Ascending aorta (tissue), 2 donors: ENCODE measurements at regions not wholly inside any gene's neighbourhood (a gene's known extent, or its start where the extent isn't known, plus 50 kb on each side); places are given as distances from the start of the nearest gene placed in this dataset.

Source experiments
- DNase-seq, 2 donors: peaks; one replicate each; pipeline ENCODE4 v3.0.0-alpha.2; 2019; ENCODE audit warnings: low spot score in 2 of 2
- H3K27ac ChIP-seq, 2 donors: fragments of 200-600 bp; sonication (generic); one replicate each; pipeline ENCODE4 v1.5.1; 2016 to 2017; ENCODE audit warnings: mild to moderate bottlenecking in 1 of 2
- H3K27me3 ChIP-seq: fragments of 200-600 bp; sonication (generic); one replicate; pipeline ENCODE4 v1.5.1; 2017
- H3K36me3 ChIP-seq, 2 donors: fragments of 200-600 bp; sonication (generic); one replicate each; pipeline ENCODE4 v1.5.1; 2016
- H3K4me1 ChIP-seq, 2 donors: fragments of 200-600 bp; sonication (generic); one replicate each; pipeline ENCODE4 v1.5.1; 2016 to 2017; ENCODE audit warnings: mild to moderate bottlenecking in 1 of 2
- H3K4me3 ChIP-seq, 2 donors: fragments of 200-600 bp; sonication (generic); one replicate each; pipeline ENCODE4 v1.5.1; 2016 to 2017; ENCODE audit warnings: mild to moderate bottlenecking in 1 of 2
- H3K9me3 ChIP-seq, 2 donors: fragments of 200-600 bp; sonication (generic); one replicate each; pipeline ENCODE4 v1.5.1; 2016
- CTCF ChIP-seq, 3 experiments: fragments of 200-600 bp in 2 of 3; fragments of 450-650 bp in 1 of 3; sonication (generic) in 2 of 3; IDR thresholded peaks; one replicate each; pipeline ENCODE4 v1.5.1; 2016 to 2019; ENCODE audit warnings: antibody characterized with exemption in 3 of 3, mild to moderate bottlenecking in 1 of 3, moderate library complexity in 1 of 3
- intact Hi-C: fragments of 100-400 bp; cut with DNase I; formaldehyde crosslinking; loops from one replicate; pipeline ENCODE4 v1.15.1; 2023

- Histone ChIP-seq H3K27ac (no peak overlapping the region), H3K9me3 (no peaks in the 10 kb centered on the region), H3K27me3 (no peaks in the 10 kb centered on the region), H3K36me3 (no peaks in the 10 kb centered on the region), H3K4me3 (no peak overlapping the region), H3K4me1 (peaks cover 0 to 15% of the 10 kb centered on the region in 2 donors)
- no peak for DNase-seq
- TF ChIP-seq CTCF (IDR thresholded peaks at IDR 0.05), result no peak
- intact Hi-C loops, result no loop called here
Observed at GRCh38 chr13:74299721-74300120, 165.5 kb upstream of the KLF12 start.

DNA sequence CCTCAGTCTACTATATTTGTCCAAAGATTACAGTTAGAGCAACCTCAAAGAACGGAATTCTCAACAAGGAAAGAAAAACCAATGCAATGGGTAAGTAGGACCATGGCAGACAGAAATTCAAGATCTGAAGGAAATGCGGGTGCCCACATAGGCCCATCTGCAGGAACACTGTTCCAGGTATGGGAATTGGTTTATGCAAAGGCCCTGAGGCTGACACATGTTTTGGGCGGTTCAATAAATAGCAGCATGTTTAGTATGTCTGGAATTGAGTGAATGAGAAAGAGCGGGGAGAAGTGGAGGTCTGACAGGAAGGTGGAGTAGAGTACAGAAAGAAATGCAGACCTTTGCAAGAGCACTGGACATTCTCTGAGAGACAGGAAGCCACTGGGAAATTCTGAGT is 164.7 kb upstream of the KLF12 start:
- peaks cover 0 to 15% of the 10 kb centered on the region in 2 donors for H3K4me1 ChIP-seq
- no peak for DNase-seq
- H3K36me3 ChIP-seq, result no peaks in the 10 kb centered on the region
- H3K9me3 ChIP-seq, result no peaks in the 10 kb centered on the region
- intact Hi-C loops, result no loop called here
- TF ChIP-seq CTCF (IDR thresholded peaks at IDR 0.05), result no peak
- H3K4me3 ChIP-seq, result no peak overlapping the region
- H3K27ac ChIP-seq, result no peak overlapping the region
- no peaks in the 10 kb centered on the region for H3K27me3 ChIP-seq

GRCh38 chr13:74289861-74290773 is 155.9 kb upstream of the KLF12 start:
- intact Hi-C loops, result loop anchor here (1.0 to 5.0 kb wide), 6 partner anchors 78 to 533 kb away; no protein-coding TSS in a partner anchor
- H3K4me3 ChIP-seq, result peak overlapping the region in 1 of 2 donors; percentile 57
- H3K27ac ChIP-seq, result peak overlapping the region; percentile 21 to 50
- H3K36me3 ChIP-seq, result no peaks in the 10 kb centered on the region
- peaks cover 4 to 8% of the 10 kb centered on the region in 2 donors for H3K4me1 ChIP-seq
- TF ChIP-seq CTCF (IDR thresholded peaks at IDR 0.05), result no peak
- H3K9me3 ChIP-seq, result no peaks in the 10 kb centered on the region
- DNase-seq, result peak in 1 of 2 donors; percentile 68
- no peaks in the 10 kb centered on the region for H3K27me3 ChIP-seq

DNA sequence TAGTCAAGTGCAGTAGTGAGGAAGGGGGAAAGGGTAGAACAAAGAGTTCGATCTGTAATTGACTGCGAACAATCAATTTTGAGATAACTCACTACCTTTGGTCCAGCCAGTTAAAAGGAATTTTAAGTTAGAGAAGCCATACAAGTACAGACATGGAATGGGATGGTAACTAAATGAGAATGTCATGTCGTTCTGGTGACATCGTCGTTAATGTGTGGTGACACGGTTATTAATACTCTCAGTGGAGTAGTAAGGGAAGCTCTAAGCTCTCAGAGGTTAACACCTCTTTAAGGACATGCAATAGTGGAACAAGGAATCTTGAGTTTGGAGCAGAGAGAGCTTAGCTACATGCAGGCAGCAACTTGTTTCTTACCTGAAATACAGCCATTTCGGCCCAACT is 154.9 kb upstream of the KLF12 start:
- Histone ChIP-seq H3K27me3 (no peaks in the 10 kb centered on the region), H3K27ac (no peak overlapping the region), H3K36me3 (no peaks in the 10 kb centered on the region), H3K9me3 (no peaks in the 10 kb centered on the region), H3K4me1 (peaks cover 4 to 8% of the 10 kb centered on the region in 2 donors), H3K4me3 (no peak overlapping the region)
- intact Hi-C loops, result loop anchor here (2.0 to 5.0 kb wide), 4 partner anchors 77 to 532 kb away; no protein-coding TSS in a partner anchor
- no peak for DNase-seq
- TF ChIP-seq CTCF (IDR thresholded peaks at IDR 0.05), result no peak

GRCh38 chr13:74288361-74288911 is 154.2 kb upstream of the KLF12 start:
- Histone ChIP-seq H3K4me3 (peak overlapping the region; percentile 18 to 53), H3K9me3 (no peaks in the 10 kb centered on the region), H3K4me1 (peaks cover 4 to 8% of the 10 kb centered on the region in 2 donors), H3K36me3 (no peaks in the 10 kb centered on the region), H3K27me3 (no peaks in the 10 kb centered on the region), H3K27ac (peak overlapping the region in 1 of 2 donors; percentile 2)
- no peak for DNase-seq
- intact Hi-C loops, result loop anchor here (2.0 to 5.0 kb wide), 4 partner anchors 76 to 531 kb away; no protein-coding TSS in a partner anchor
- TF ChIP-seq CTCF (IDR thresholded peaks at IDR 0.05), result no peak
